ENCODE measurements at regions not wholly inside any gene's neighbourhood (a gene's known extent, or its start where the extent isn't known, plus 50 kb on each side); places are given as distances from the start of the nearest gene placed in this dataset.
A peak's percentile ranks its signal among the peaks of the same experiment; 100 is the strongest.

DNA sequence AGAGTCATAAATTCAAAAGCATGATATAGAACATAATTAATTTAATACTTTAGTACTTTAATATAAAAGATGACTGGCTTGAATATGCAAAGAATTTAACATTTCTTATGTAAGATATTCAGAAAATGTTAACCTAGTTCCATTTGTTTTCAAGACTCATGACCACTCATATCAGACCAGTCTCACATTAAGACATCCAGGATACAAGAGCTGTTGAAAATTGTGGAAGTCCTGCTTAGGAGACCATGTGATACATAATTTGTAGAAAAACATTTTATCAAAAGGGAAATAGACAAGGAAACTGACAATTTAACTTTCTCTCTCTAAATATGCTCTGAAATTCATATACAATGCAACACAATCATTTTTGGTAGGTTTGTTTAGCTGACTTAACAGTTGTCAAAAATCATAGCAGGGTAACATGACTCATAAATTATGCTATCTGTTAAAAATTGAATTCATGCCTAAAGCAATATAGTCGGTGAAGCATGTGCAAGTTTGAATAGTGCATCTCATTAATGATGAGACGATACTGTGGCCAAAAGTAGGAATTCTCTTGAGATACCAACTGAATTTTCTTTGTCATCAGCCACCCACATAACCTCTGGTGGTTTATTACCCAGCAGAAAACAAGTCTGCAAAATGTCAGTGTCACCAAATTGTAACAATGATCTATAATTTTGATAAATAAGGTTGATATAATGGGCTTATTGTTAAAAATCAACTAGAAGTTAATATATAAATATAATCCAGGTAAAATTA lies 211.4 kb downstream of the GASK1B start:
- DNase-seq = peak in 1 of 3 donors; percentile 33

DNA sequence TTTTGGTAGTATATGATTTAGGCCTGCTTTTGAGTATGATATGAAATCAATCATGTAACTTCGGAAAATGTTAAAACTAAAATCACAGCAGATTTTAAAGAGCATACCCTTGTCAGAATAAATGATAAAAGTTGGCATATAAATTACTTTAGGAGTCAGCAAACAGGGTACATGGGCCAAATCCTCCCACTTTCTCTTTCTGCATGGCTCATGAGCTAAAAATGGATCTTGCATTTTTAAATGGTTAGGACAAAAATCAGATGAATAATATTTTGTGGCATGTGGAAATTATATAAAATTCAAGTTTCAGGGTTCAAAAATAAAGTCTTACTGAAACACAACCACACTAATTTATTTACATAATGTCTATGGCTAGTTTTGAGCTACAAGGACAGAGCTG lies 214.9 kb downstream of the GASK1B start:
- no peak for DNase-seq

DNA sequence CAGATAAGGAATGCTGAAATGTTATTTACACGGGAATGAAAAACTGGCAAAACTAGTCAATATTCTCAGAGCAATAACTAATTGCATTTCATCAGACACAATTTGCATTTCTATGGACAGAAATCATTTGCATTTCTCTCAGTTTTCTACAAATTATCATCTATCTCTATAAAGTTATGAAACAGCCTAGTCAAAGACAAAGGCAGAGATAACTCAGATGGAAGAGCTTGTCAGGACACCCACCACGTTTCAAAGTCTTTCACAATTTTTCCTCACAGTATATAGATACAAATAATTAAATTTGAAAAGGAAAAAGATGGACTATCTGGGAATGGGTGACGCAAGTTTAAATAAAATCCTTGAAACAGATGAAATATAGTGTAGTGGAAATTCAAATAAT lies 230.8 kb downstream of the GASK1B start:
- DNase-seq = no peak

DNA sequence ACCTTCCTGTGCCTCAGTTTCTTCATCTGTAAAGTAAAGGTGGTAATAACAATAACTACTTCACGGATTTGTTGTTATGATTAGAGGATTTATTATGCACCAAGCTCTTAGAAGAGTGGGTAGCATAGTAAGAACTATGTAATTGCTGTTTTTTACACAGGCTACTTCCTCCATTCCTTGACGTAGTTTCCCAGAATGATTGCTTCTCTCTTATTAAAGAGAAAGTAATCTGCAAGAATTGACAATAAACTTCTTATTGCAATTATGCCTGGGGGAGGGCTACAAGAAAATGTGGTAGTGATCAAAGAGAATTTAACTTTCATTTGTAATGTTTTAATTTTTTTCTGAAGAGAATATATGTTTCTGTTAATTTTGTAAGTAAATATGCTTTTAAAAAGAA lies 238.7 kb downstream of the GASK1B start:
- DNase-seq = peak; percentile 14 to 67 (median 44)

DNA sequence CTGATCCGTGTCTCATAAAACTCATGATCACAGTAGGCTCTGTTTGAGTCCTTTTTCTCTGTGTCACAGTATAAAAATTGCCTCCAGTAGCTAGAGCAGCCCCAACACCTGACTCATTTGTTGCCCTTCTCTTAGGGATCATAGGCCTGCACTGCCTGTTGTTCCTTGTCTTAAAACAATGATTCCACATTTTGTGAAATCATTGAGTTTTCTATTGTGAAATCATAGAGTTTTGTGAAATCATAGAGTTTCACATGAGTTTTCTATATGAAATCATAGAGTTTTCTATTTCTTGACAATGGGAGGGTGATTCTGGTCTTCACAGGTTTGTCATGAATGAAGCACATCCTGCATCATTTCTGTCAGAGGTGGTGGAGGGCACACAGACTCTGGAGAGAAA lies 239.9 kb downstream of the GASK1B start:
- peak; percentile 31 to 81 (median 60) for DNase-seq

DNA sequence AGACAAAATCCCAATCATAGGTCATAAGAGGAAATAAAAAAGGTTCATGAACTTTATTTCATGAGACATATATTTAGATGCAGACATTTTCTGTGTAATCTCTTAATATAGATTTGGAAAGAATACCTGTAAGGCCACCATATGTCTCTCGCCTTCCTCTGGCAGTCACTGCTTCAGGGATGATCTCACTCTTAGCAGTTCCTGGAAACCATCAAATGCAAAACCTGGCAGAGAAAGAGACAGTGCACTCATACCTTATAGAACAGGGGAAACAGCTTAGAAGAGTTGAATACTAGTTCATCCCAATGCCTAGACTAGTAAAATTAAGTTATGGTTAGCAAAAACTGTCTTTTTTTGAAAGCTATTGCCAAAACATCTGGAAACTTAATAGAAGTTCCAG lies 243.3 kb downstream of the GASK1B start:
- no peak for DNase-seq

DNA sequence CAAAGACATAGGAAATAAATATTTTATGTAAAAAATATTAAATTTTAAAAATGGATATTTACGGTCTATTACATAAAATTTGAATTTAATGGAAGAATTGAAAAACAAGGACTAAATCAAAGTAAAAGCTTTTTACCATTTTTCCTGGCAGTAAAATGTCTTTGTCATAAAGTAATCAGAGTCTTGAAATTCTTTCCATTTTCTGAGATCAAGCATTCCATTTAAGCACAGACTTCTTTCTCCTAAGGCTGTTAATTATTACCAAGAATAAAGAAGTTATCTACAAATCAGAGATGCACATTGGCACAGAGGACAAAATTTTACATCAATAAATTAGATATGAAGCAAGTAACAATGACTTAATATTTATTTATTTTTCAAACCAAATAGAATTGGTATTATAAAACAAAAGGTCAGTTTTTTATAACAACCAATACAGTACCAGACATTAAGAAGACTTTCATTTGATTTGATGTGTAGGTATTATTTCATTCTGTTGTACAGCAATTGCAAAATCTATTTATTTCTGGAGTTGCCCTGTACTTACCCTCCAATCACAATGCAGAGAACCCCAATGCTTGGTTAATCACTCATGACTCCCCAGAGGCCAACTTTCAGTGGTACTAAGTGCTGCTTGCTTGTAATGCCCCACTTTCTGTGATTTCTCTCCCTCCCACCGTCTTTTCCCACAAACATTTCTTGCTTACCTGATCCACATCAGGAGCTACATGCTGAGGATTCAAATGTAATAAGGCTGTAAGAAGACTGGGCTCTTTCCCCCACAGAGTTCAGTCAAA lies 254.6 kb downstream of the GASK1B start:
- no peak for DNase-seq

DNA sequence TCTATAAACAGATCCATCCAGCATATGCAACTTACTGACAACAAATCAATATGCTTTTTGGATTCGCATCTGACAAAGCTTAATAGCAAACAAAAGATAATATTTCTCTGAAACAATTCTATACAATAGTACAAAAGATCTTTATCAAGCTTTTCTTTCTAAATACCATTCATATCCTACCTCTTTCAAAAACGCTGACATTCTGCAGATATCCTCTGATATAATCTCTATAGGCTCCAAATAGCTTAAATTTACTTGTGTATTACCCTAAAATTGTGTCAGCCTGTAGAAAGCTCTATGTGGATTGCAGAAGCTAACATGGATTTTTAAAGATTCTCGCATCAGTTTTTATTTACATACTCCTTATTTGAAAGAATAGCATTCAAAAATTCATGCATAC lies 260.6 kb downstream of the GASK1B start:
- no peak for DNase-seq

DNA sequence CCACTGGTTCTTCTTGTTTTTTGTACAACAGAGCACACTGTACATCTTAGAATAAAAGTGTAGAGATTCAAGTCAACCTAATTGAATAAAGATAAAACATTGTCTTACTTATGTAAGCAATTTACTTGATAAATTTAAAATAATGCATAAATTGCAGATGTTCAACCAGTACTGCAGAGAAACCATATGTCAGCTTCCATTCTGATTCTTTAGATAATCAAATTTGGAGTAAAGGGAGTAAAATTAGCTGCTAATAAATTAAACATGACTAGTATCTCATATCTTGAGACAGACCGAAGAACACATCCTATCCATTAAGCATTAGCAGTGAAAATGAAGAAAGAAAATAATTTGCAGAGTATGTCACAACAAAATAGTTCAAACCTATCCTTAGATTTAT lies 261.2 kb downstream of the GASK1B start:
- no peak for DNase-seq

DNA sequence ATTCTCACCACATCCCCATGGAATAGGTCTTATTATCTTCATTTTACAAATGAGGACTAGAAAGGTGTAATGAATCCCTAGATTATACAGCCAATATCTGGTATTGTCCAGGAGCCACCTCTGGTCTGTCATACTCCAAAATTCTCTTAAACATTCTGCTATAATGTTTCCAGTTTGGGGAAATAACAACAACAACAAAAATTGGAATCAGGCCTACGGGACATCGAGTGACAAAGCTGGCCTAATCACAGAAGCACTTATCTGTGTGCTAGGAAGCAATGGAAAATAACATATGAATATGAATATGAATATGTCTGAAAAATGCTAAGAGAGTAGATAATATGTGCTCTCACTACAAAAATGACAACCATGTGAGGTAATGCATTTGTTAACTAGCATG lies 264.1 kb downstream of the GASK1B start:
- DNase-seq = no peak

DNA sequence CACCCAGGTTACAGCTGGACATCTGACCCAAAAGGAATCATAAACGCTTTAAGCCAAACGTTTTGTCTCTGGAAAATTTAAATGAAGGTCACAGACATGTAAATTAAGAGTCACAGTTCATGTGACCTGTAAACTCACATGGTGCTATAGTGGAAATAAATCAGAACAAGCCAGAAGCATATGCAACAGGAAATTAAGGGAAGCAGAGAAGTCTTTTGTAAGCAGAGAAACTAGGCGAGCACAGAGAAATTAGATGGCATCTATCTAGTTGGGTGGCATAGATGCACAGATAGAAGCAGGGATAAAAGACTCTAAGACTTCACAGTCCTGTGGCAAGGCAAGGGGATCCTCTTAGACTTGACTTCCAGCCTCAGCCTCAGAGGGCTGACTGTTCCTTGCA lies 264.8 kb downstream of the GASK1B start:
- DNase-seq = no peak

DNA sequence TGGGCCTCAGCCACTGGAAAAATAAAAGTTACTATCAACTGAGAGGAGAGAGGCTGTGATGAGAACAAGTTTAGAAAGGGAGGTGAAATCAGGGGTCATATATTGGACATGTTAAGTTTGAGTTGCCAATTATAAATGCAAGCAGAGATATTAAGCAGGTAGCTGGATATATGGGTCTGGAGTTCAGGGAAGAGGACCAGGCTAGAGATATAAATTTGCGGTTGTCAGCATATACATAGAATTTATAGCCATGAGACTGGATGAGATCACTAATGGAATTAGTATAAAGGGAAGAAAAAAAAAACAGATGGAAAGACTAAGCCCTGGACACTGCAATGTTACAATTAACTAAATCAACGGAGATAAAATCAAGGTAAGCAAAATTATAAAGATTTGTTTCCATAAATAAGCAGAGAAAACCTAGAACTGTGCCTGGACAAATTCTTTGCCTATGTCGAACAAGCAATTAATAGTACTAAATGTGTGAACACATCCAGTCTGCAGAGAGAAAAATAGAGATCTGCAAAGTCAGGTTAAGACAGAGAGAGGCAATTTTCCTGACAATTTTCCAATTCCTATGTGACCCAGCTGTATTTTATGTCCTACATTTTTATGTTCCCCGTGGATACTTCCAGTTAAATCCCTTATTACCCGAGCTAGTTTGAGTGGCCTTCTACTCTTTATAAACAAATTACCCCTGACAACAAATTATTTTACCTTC lies 265.4 kb downstream of the GASK1B start:
- DNase-seq = no peak

DNA sequence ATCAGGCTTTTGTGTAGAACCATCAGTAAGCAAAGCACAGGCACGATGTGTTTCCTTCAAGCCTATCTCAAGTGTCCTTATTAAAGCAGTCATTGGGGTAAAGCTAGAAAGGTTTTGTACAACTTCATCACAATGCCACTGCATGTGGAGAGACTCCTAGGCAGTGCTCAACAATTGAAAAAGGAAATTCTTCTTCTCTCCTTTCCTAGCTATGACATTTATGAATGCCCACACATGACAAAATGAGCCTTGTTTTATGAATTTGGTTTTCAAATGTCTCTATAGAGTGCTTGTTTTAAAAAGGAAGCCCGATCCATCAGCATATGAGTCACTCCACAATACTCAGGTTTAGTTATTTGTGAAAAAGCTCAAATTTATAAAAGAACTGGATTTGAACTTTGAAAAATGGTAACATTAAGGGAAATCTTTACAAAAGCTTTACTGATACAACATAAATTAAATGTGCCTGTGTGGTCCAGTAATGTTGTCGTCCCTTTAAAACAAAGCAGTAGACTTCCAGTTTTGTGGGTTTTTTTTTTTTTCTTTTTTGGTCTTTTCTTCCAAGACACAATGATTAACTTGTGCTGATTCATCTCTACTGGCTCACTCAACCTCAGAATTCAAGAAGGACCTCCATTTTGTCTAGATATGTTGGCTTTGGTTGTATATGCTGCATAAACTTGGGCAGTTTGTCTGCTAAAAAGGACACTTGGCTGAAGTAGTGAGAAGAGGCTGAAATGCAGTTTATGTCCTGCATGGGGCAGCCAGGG lies 273.8 kb downstream of the GASK1B start:
- DNase-seq = no peak

DNA sequence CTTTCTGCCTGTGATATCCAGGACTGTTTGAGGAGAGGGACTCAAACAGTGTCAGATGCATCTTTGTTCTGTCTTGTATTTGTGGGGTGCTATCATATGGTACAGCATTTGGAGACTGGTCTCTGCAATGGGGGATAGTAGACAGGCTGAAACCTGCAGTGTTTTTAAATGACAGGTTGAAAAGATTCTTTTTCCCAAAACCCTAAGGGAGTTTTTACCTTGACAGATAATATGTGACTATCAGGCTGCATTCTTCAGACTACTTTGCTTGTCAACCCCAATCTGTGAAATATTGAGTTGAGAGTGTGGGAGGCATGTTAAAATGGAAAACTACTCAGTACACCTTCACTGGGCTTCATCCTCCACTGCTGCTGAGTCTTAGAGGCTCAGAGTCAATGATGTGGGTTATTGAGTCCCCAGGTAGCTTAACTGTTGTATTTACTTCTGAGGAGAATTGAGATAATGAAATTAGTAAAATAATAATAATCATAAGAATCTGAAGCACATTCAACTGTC lies 274.9 kb downstream of the GASK1B start:
- DNase-seq = no peak

DNA sequence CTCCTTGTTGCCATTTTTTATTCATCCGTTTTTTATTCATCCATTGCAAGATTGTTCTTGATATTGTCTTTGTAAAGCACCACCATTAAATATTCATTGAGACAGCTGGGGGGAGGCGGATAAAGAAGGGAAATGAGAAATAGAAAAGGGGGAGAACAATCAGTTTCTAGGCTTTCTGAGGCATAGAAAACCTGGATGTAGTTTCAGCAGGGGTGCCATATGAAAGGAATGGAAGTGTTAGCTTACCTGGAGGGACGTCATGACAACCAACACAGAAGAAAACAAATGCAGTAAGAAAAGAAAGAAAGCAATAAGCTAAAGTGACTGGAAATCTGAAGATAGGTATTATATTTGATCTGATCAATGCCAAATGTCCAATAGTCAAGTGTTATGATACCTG lies 276.1 kb downstream of the GASK1B start:
- DNase-seq = no peak

DNA sequence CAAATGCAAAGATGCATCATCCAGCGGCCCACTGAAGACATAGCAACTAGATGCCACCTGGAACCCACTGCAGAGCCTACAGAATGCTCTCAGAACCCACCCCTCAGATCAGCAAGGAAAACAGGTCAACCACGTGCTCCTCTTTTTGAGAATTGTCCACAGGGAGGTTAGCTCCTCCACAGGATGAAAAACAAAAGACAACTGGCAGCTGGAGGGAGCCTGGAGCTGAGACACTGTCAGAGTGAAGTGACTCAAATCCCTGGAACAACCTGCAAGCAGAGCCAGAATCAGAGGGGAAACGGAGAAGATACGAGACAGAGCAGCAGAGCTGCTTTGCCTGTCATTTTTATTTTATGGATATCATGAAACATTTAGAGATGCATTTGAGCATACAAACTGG lies 277.6 kb downstream of the GASK1B start:
- no peak for DNase-seq

DNA sequence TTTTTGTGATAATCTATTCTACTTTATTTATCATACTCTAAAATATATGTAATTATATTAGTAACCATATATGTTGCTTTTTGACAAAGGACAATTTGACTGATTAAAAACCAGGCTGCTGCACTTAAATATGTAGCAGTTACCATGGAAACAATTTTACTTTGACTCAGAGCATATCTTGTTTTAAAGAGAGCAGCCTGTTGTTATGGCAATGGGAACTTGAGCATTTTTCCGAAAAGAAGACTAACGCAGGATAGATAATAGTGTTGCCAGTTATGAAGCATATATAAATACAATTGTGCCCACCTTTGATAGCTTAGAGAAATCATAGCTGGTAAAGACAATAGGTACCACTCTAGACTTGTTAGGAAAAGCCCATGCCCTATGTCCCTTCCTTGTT lies 283.0 kb downstream of the GASK1B start:
- no peak for DNase-seq

DNA sequence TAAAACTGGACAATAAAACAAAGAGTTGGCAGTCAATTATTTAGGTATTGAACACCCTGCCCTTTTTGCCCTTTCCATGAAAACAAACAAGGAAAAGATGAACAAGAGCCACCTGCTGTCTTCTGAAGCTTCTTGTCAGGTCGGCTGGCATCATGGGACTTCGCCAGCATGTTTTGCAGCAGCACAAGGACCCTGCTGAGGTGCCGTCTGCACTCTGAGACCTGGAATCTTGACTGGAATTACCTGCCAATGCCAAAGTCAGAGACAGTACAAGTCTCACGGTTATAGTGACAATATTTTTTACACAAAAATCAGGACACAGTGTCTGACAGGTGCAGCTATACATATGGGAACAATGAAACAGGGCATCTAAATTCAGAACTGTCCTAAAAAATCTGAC lies 284.5 kb downstream of the GASK1B start:
- DNase-seq = no peak

DNA sequence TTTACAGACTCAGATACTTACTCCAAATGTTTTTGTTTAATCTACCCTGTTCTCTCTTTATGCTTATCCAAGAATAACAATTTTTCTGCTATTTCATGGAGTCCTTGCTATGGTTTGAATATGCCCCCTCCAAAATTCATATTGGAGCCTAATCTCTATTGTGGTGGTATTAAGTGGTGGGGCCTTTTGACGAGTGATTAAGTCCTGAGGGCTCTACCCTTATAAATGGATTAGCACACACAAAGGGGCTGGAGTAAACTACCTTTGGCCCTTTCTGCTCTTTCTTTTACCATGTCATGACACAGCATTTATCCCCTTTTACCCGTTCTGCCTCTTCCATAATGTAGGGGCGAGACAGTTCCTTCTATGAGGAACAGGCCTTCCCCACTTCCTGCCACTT lies 285.5 kb downstream of the GASK1B start:
- DNase-seq = no peak

DNA sequence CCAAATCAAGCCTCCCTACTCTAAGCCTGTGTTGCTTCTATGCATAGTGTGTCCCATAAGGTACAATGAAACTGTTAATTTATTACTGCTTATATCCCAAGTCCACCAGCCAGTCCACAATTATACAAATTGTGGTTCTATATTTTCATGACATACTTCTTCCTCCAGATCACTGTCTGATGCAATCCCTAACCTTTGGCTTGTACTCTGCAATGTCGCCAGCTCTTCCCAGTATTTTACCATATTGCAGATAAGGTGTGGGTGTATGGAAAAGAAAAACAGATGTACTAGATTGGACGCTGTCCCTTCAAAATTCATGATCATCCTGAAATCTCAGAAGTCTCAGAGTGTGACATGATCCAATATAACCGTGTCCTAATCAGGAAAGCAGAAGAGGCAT lies 286.2 kb downstream of the GASK1B start:
- no peak for DNase-seq

DNA sequence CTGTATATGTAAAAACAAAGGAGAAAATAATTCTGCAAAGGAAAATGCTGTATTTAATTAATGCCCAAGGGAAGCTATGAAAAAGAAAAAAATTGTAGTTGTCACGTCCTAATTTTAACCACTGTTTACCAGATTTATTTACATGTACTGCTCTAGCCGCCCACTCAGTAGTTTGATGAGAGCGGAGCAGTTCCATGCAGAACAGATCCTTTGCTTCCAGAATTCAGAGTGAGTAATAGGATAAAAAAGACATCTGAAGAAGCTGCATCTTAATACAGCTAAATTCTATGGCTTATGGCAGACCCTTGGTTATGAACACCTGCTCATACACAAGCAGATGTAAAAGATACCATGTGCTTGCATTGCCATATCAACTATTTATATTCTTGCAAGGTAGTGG lies 287.0 kb downstream of the GASK1B start:
- DNase-seq = no peak

DNA sequence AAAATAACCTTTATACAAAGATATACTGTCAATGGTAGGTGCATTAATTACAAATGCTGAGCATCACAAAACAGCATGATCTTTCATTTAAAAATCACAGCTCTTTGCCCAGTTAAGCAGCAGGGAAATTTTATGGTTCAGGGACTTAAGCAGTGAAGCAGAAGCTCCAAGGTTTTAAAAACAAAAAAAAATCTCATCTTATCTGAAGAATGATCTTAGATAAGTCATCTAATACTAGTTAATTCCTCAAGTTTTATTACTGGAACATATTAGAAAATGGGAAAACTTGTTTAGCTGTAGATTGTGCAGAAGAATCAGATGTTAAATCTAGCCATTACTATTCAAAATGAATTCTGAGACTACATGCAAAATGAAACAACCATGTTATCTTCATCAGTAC lies 289.9 kb downstream of the GASK1B start:
- DNase-seq = no peak

DNA sequence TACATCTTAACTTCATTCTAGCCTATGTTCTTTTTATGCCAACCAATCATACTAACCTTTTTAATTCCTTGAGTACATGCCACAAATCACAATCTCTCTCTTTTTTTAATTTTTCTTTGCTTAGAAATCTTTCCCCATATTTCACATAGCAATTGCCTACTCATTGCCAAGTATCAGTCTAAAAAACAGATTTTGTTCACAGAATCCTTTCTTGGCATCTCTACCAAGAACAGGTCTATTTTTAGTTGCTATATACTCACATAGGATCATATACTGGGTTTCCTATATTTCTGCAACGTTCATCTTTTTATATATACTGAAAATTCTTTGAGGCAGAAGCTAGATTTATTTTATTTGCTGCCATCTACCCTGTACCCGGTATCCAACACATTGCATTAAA lies 292.1 kb downstream of the GASK1B start:
- no peak for DNase-seq

All from suppressor macrophage treated with lipopolysaccharide for 1 hour (primary cell).